GM20000 (cell line): ENCODE measurements at regions not wholly inside any gene's neighbourhood (a gene's known extent, or its start where the extent isn't known, plus 50 kb on each side); places are given as distances from the start of the nearest gene placed in this dataset.

Source experiments
- DNase-seq: peaks from one replicate; pipeline ENCODE4 v3.0.0; 2012; ENCODE audit warnings: low spot score
- CTCF ChIP-seq: IDR thresholded peaks from 2 replicates; pipeline ENCODE4 v1.5.1; 2012; ENCODE audit warnings: mild to moderate bottlenecking, control low read depth; ENCODE audit errors: extremely low read depth, missing control alignments

GRCh38 chr13:81591528-81592220 is 1250.7 kb upstream of the SPRY2 start:
- TF ChIP-seq CTCF: no peak
- DNase-seq: no peak

- DNase-seq: no peak
- TF ChIP-seq CTCF: no peak
Observed at GRCh38 chr13:81582381-81582780, 1241.5 kb upstream of the SPRY2 start.

- DNase-seq: no peak
- TF ChIP-seq CTCF: no peak
Observed at GRCh38 chr13:81577601-81578195, 1236.8 kb upstream of the SPRY2 start.

GRCh38 chr13:81568824-81569223 is 1227.9 kb upstream of the SPRY2 start:
- no peak for DNase-seq
- no peak for TF ChIP-seq CTCF

GRCh38 chr13:81565849-81566248 is 1224.9 kb upstream of the SPRY2 start:
- no peak for DNase-seq

GRCh38 chr13:81563091-81563490 is 1222.2 kb upstream of the SPRY2 start:
- no peak for DNase-seq
- no peak for TF ChIP-seq CTCF

More at GRCh38 chr13:81565849-81566248, 1224.9 kb upstream of the SPRY2 start:
- no peak for TF ChIP-seq CTCF

- no peak for TF ChIP-seq CTCF
- DNase-seq: no peak
Observed at GRCh38 chr13:81562598-81562997, 1221.7 kb upstream of the SPRY2 start.
